ENCODE measurements at regions not wholly inside any gene's neighbourhood (a gene's known extent, or its start where the extent isn't known, plus 50 kb on each side); places are given as distances from the start of the nearest gene placed in this dataset.
"Not testable (repeated sequence)": the region's sequence is repeated elsewhere in the genome, so short reads cannot be mapped to it uniquely, and the experiment has no call there.

GRCh38 chr10:65273115-65273514 is 1652.7 kb upstream of the LRRTM3 start:
- Histone ChIP-seq H3K36me3 (ENCODE audit: control insufficient read depth, insufficient read depth, low read length) (no peaks in the 10 kb centered on the region), H3K4me3 (ENCODE audit: low read depth, low read length) (no peak overlapping the region), H3K27me3 (ENCODE audit: control insufficient read depth, insufficient read depth, low read length) (no peaks in the 10 kb centered on the region)
- DNase-seq (ENCODE audit: low read depth): no peak
- no peak for TF ChIP-seq CTCF (IDR thresholded peaks at IDR 0.05; ENCODE audit: insufficient read depth, low read length, poor library complexity, severe bottlenecking)

DNA sequence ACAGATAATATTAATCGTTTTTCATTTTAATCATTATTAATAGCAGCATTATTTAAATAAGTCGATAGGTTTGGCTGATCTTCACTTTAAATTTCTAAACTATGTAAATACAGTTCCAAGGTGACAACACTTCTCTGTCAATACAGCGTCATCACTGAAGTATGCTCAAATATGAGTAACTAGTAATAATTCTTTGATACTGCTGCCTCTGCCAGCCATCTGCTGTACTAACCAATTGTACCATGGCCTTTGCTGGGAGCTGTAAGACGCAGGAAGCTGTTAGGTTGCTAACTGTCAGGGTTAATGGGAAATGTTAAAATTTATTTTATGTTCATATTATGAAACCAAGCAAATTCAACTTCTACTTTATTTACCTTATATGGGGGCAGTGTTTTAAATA is 1650.5 kb upstream of the LRRTM3 start:
- Histone ChIP-seq H3K36me3 (ENCODE audit: control insufficient read depth, insufficient read depth, low read length) (no peaks in the 10 kb centered on the region), H3K4me3 (ENCODE audit: low read depth, low read length) (no peak overlapping the region), H3K27me3 (ENCODE audit: control insufficient read depth, insufficient read depth, low read length) (no peaks in the 10 kb centered on the region)
- no peak for TF ChIP-seq CTCF (IDR thresholded peaks at IDR 0.05; ENCODE audit: insufficient read depth, low read length, poor library complexity, severe bottlenecking)
- no peak for DNase-seq (ENCODE audit: low read depth)

- DNase-seq (ENCODE audit: low read depth): no peak
- no peak for TF ChIP-seq CTCF (IDR thresholded peaks at IDR 0.05; ENCODE audit: insufficient read depth, low read length, poor library complexity, severe bottlenecking)
- no peaks in the 10 kb centered on the region for H3K27me3 ChIP-seq (ENCODE audit: control insufficient read depth, insufficient read depth, low read length)
- no peaks in the 10 kb centered on the region for H3K36me3 ChIP-seq (ENCODE audit: control insufficient read depth, insufficient read depth, low read length)
- H3K4me3 ChIP-seq (ENCODE audit: low read depth, low read length): no peak overlapping the region
These were observed 1641.3 kb upstream of the LRRTM3 start for GRCh38 chr10:65284495-65285041.

DNA sequence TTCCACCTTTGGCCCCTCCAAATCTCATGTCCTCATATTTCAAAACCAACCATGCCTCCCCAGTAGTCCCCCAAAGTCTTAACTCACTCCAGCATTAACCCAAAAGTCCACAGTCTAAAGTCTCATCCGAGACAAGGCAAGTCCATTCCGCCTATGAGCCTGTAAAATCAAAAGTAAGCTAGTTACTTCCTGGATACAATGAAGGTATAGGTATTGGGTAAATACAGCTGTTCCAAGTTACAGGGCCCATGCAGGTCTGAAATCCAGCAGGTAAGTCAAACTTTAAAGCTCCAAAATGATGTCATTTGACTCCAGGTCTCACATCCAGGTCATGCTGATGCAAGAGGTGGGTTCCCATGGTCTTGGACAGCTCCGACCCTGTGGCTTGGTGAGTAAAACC is 1640.1 kb upstream of the LRRTM3 start:
- DNase-seq (ENCODE audit: low read depth); H3K27me3 ChIP-seq (ENCODE audit: control insufficient read depth, insufficient read depth, low read length); H3K4me3 ChIP-seq (ENCODE audit: low read depth, low read length); H3K36me3 ChIP-seq (ENCODE audit: control insufficient read depth, insufficient read depth, low read length): not testable (repeated sequence)

- TF ChIP-seq CTCF (IDR thresholded peaks at IDR 0.05; ENCODE audit: insufficient read depth, low read length, poor library complexity, severe bottlenecking): no peak
- H3K27me3 ChIP-seq (ENCODE audit: control insufficient read depth, insufficient read depth, low read length): no peaks in the 10 kb centered on the region
- H3K4me3 ChIP-seq (ENCODE audit: low read depth, low read length): no peak overlapping the region
- no peaks in the 10 kb centered on the region for H3K36me3 ChIP-seq (ENCODE audit: control insufficient read depth, insufficient read depth, low read length)
- DNase-seq (ENCODE audit: low read depth): no peak
These were observed 1634.5 kb upstream of the LRRTM3 start for GRCh38 chr10:65291286-65291685.

DNA sequence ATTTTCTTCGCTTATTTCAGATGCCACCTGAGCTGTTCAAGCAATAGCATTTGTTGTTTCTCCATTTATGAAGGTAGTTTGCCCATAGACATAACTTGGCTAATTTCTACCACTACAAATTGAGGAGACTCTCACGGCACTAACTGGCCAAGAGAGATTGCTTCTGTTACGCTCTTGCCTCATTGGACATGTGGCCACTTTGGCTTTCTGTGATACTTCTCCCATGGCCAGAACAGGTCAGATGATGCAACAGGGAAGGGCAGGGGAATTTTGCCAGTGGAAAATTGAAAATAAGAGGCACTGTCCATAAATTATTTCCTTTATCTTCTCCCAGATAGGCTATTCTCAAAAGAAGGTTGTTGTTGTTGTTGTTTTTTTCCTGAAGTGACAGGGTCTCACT is 1633.3 kb upstream of the LRRTM3 start:
- no peak for DNase-seq (ENCODE audit: low read depth)
- no peak overlapping the region for H3K4me3 ChIP-seq (ENCODE audit: low read depth, low read length)
- no peaks in the 10 kb centered on the region for H3K36me3 ChIP-seq (ENCODE audit: control insufficient read depth, insufficient read depth, low read length)
- no peak for TF ChIP-seq CTCF (IDR thresholded peaks at IDR 0.05; ENCODE audit: insufficient read depth, low read length, poor library complexity, severe bottlenecking)
- no peaks in the 10 kb centered on the region for H3K27me3 ChIP-seq (ENCODE audit: control insufficient read depth, insufficient read depth, low read length)

Data from kidney epithelial cell (primary cell).